NCI-H69 (cell line): ENCODE measurements at regions not wholly inside any gene's neighbourhood (a gene's known extent, or its start where the extent isn't known, plus 50 kb on each side); places are given as distances from the start of the nearest gene placed in this dataset.
A peak's percentile ranks its signal among the peaks of the same experiment; 100 is the strongest.

Experiments used
- DNase-seq: peaks from one replicate; lab custom pipeline; 2025; lab: John Stamatoyannopoulos, UW

- peak; percentile 28 for DNase-seq
These were observed 157.2 kb upstream of the NOCT start for GRCh38 chr4:138858419-138858818.

GRCh38 chr4:138857416-138857815 is 158.2 kb upstream of the NOCT start:
- no peak for DNase-seq

DNA sequence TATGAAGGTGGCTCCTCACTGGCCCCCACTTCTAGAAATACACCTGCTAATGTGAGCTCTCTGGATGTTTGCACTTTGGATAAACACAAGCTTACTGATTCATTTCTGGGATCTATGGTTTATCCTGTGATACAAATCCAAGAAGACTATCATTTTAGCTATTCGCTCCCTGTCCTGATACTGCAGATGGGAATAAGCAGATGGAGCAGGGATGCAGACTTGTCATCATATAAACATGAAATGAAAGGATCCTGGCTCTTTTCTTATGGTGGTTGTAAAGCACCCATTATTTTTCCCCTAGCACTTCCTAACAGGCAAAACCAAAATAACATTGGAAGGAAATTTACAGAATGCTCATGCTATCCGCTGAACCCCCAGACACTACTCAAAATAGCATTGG is 162.9 kb upstream of the NOCT start:
- DNase-seq = peak; percentile 30

- DNase-seq = peak; percentile 95
These were observed 163.9 kb upstream of the NOCT start for GRCh38 chr4:138851391-138852335.

DNA sequence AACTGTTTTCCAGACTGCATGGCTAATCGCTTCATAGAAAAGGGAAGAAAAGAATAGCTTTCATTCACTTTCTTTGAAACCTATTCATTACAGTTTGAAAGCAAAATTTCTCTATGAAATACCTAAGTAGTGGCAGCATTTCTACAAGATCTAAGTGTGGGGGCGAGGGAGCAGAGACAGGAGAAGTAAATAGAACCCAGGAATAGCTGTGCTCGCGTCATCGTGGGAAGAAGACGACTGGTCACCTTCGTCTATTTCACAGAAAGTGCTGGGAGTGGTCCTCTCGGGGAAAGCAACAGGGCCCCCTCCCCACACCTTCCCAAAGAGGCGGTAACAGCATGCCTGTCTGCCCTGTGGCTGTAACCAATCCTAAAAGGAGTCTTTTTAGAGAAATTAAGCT is 169.9 kb upstream of the NOCT start:
- no peak for DNase-seq

GRCh38 chr4:138845054-138845453 is 170.5 kb upstream of the NOCT start:
- no peak for DNase-seq

- DNase-seq = no peak
These were observed 172.0 kb upstream of the NOCT start for GRCh38 chr4:138843616-138844015.

DNA sequence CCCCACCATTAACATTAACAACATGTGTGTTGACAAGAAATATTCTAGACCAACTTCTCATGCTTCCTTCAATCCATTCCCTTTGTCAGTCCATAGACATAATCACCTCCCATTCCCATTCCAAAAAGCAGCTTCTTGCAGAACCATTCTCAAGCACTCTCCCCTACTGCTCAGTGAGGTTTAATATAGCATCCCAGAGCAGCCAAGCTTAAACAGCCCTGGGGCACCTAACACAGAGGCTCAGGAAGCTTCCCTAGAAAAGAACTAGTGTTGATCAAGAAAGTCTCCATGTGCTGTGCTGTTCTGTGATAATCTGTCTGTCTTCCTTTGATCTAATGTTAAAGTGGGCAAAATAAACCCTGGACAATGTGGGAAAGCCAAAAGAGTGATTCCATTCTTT is 174.2 kb upstream of the NOCT start:
- DNase-seq = peak; percentile 67

DNA sequence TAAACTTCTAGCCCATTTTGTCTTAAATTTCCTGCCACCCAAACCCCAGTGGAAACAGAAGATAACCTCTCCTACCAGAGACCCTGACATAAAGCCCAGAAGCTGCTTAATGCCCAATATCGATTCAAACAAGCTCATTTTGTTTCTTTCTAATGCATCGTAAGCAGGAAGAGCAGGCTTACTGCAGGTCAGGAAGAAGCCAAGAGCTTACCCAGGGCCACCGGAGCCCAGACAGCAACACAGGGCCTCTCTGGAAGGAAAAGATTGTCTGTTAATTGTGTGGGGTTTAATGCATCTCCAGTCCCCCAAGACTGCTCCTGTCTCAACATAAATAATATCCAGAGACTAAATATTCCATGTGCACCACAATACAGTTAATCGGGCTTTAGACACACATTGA is 177.3 kb upstream of the NOCT start:
- no peak for DNase-seq

DNA sequence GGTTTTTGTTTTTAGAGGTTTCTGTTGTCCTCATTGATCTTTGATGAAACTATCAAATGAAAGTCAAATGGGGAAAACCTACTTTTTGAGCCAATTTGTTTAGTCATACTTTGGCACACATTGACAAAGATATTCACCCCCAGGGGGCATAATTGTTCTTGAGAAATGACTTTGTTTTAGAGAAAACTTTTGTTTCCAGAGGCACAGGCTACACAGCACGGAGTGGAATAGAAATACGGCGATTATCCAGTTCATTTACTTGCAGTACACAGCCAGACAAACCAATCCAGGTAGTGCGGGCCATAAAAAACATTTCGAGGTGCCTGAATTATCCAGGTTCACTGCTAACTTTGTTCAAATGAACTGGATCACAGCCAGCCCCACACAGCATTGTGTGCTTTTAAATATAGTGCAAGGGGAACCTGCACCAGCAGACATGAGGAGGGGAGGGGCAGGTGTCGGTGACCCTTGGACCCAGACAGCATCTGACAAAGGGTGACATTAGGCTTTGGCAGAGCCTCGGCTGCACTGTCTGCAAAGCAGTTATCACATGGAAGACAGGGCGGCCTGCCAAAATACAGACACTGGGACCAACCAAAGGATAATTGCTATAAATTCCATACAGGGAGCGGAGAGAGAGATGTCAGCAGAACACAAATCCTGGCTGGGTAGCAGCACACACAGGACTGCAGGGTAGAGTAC is 179.6 kb upstream of the NOCT start:
- peak; percentile 98 for DNase-seq

- peak; percentile 25 for DNase-seq
These were observed 181.6 kb upstream of the NOCT start for GRCh38 chr4:138833974-138834373.

DNA sequence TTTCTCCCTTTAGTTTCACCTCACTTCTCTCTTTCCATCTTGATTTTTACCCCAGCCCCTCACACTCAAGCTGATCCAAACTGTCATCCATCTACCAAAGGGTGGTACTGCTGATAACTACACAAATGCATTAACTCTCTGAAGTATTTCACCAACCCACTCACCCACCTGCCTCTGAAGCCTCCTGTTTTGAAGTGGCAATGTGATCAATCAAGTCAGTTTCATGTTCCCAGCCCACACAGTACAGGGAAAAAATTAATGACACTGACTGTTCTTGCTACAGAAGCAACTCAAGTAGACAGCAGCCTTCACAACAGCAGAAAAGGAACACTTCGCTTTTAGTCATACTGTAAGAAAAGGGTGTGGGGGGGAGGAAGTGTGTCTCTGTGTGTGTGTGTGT is 183.0 kb upstream of the NOCT start:
- DNase-seq = no peak

GRCh38 chr4:138831948-138832347 is 183.6 kb upstream of the NOCT start:
- DNase-seq = no peak

DNA sequence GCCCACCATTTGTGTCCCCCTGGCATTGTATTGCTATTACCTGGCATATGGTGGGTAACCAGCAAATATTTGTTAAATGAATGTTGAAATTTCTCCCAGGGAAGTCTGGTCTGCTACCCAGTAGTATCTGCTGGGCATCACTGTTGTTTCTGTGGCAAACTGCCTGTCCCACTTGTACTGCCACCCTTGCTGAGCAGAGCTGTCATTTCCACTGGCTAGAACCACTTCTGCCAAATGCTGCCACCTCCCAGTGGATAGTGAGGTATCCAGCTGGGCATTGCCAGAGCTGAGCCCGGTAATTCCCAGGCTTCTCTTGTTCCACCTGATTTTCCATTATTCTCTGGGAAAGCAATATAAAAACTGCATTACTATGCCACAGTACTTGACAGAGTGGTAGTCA is 186.7 kb upstream of the NOCT start:
- DNase-seq = peak; percentile 31

DNA sequence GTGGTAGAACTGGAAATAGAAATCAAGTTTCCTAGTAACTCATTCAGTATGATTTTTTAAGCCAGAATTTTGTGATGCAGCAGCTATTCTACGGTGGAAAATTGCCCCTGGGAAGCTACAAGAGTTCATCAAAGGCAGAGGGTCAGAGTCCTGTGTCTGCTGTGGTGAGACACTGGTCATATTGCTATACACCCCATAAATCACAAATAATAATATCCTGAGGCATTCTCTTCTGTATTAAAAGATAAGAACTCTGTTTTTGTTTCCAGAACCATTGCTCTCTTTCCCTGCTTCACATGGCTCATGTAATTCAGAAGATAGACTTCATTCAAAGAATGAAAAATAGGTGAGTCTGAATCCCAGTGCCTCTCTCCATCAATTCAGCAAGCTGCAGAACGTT is 188.8 kb upstream of the NOCT start:
- no peak for DNase-seq

DNA sequence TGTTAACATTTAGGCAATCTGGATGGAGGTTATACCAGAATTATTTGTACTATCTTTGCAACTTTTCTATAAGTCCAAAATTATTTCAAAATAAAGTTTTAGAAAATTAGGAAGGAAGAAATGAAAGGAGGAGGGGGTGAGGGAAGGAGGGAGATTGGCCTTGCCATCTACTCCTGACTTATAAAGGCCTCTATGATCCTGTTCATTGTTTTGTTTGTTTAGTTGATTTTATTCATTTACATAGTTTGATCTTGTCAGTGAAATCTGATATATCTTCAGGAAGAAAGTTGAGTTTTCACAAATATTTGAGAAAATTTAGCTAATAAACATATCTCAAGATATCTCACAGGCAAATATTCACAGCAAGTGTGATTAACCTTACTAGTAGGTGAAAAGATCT is 189.3 kb upstream of the NOCT start:
- DNase-seq = no peak

GRCh38 chr4:138821331-138821730 is 194.2 kb upstream of the NOCT start:
- no peak for DNase-seq

DNA sequence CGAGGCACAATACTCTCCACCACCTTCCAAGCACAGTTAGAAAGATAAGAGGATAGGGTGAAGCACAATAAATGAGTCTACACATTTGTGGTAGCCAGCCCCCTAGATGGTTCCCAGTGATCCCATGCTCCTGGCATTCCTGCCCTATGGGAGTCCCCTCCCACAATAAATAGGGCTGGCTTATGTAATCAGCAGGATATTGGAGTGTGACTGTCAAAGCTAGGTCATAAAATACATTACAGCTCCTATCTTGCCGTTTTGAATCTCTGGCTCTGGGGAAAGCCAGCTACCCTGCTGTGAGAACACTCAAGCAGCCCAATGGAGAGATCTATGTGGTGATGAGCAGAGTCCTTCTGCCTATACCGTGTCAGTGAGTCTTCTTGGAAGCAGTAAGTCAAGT is 198.7 kb upstream of the NOCT start:
- peak; percentile 48 for DNase-seq

- peak; percentile 68 for DNase-seq
These were observed 199.8 kb upstream of the NOCT start for GRCh38 chr4:138815811-138816210.

- peak; percentile 7 for DNase-seq
These were observed 209.8 kb upstream of the NOCT start for GRCh38 chr4:138805736-138806135.

GRCh38 chr4:138804711-138805110 is 210.9 kb upstream of the NOCT start:
- no peak for DNase-seq

GRCh38 chr4:138803051-138803450 is 212.5 kb upstream of the NOCT start:
- DNase-seq = no peak

GRCh38 chr4:138802499-138802898 is 213.1 kb upstream of the NOCT start:
- DNase-seq = no peak
